HepG2 (cell line): ENCODE measurements at regions not wholly inside any gene's neighbourhood (a gene's known extent, or its start where the extent isn't known, plus 50 kb on each side); places are given as distances from the start of the nearest gene placed in this dataset.

Experiments used
- ATAC-seq: fragments of 200-7000 bp; cut with Tn5 transposase; 3 replicates; pipeline ENCODE4 v1.9.1; 2020; ENCODE audit warnings: mild to moderate bottlenecking, moderate library complexity
- BruUV-seq: library from RNA; stranded (reverse); fragments of 400-500 nt; replicated peaks from 2 replicates; lab custom pipeline; 2021; lab: Mats Ljungman, UMichigan
- CTCF ChIA-PET: fragments of 300-600 bp; formaldehyde crosslinking; extraction: SDS; loops from one replicate; lab custom pipeline; 2021; ENCODE audit warnings: low total read pairs, inconsistent platforms, low intra/inter-chr PET ratio; lab: Yijun Ruan, JAX
- POLR2A ChIA-PET: fragments of 350-600 bp; sonication (Branson Sonifier 250); formaldehyde crosslinking; loops from one replicate; lab custom pipeline; 2020; ENCODE audit warnings: antibody characterized with exemption, inconsistent platforms; lab: Yijun Ruan, JAX
- DNase-seq: peaks from one replicate; pipeline ENCODE4 v3.0.0-alpha.2; 2015; ENCODE audit warnings: low spot score
- FAIRE-seq: peaks from 3 replicates; lab custom pipeline; 2011; peaks lifted over from hg19 to GRCh38; lab: Jason Lieb, UNC
- H2AFZ ChIP-seq: one replicate; pipeline ENCODE4 v1.6.1; 2011; ENCODE audit warnings: low read length, inconsistent platforms
- H3K27ac ChIP-seq: fragments of 300-600 bp; 3 replicates; pipeline ENCODE4 v1.8.0; 2011; ENCODE audit warnings: mixed run types, mild to moderate bottlenecking, mixed read lengths, low read length, inconsistent platforms; ENCODE audit not compliant: insufficient read depth; ENCODE audit errors: extremely low read length
- H3K27me3 ChIP-seq, 2 experiments: fragments of 200-600 bp in 1 of 2; 2 replicates in 1 of 2; 3 replicates in 1 of 2; pipeline versions ENCODE4 v1.6.0 to v1.8.0; 2011; ENCODE audit warnings: low read length in 2 of 2, mild to moderate bottlenecking in 2 of 2, moderate library complexity in 2 of 2, inconsistent platforms in 1 of 2; ENCODE audit not compliant: insufficient read depth in 2 of 2, control insufficient read depth in 1 of 2
- H3K36me3 ChIP-seq, 2 experiments: fragments of 200-600 bp in 1 of 2; replicated peaks in 1 of 2; 2 replicates in 1 of 2; 3 replicates in 1 of 2; pipeline versions ENCODE4 v1.5.1 to v1.8.0; 2011; ENCODE audit warnings: low read length in 2 of 2, inconsistent platforms in 1 of 2; ENCODE audit not compliant: insufficient read depth in 2 of 2, control insufficient read depth in 1 of 2
- H3K4me1 ChIP-seq: 2 replicates; pipeline ENCODE4 v1.5.1; 2012; ENCODE audit warnings: low read length, inconsistent platforms; ENCODE audit not compliant: insufficient read depth
- H3K4me2 ChIP-seq: 2 replicates; pipeline ENCODE4 v1.6.0; 2011; ENCODE audit warnings: low read depth, low read length, inconsistent platforms
- H3K4me3 ChIP-seq, 3 experiments: fragments of 200-600 bp in 1 of 3; sonication (generic), shearing (Covaris generic) in 1 of 3; replicated peaks in 1 of 3; 2 replicates each; pipeline ENCODE4 v1.5.1; 2011 to 2016; ENCODE audit warnings: low read length in 3 of 3, inconsistent platforms in 2 of 3, low read depth in 2 of 3, mild to moderate bottlenecking in 2 of 3, control low read depth in 1 of 3, mixed read lengths in 1 of 3; ENCODE audit not compliant: insufficient read depth in 1 of 3
- H3K79me2 ChIP-seq: one replicate; pipeline ENCODE4 v1.6.1; 2011; ENCODE audit warnings: low read length, inconsistent platforms; ENCODE audit not compliant: insufficient read depth
- H3K9ac ChIP-seq: 2 replicates; pipeline ENCODE4 v1.6.0; 2011; ENCODE audit warnings: mild to moderate bottlenecking, low read depth, low read length, inconsistent platforms; ENCODE audit not compliant: insufficient read depth
- H3K9me3 ChIP-seq: 2 replicates; pipeline ENCODE4 v1.5.1; 2012; ENCODE audit warnings: mild to moderate bottlenecking, low read length
- H4K20me1 ChIP-seq: 2 replicates; pipeline ENCODE4 v1.6.0; 2011; ENCODE audit warnings: inconsistent platforms, mild to moderate bottlenecking, low read length, moderate library complexity; ENCODE audit not compliant: insufficient read depth
- ETS1 ChIP-seq: sonication (generic); formaldehyde crosslinking; IDR thresholded peaks from 2 replicates; pipeline ENCODE4 v1.4.0; 2020; ENCODE audit warnings: missing genetic modification reagents
- HNF4A ChIP-seq: sonication (generic); formaldehyde crosslinking; IDR thresholded peaks from 2 replicates; pipeline ENCODE4 v1.4.0; 2020; ENCODE audit warnings: missing genetic modification reagents
- TFAP4 ChIP-seq: sonication (generic); IDR thresholded peaks from 2 replicates; pipeline ENCODE4 v1.6.1; 2016; ENCODE audit warnings: low read depth, borderline replicate concordance
- ZNF776 ChIP-seq: sonication (generic); formaldehyde crosslinking; IDR thresholded peaks from 2 replicates; pipeline ENCODE4 v1.4.0; 2020; ENCODE audit warnings: mild to moderate bottlenecking, missing genetic modification reagents
- WGBS: methylation state at CpG from one replicate; pipeline ENCODE4 v1.1.6; 2017; ENCODE audit warnings: low lambda C conversion rate; 5-methylcytosine and 5-hydroxymethylcytosine counted together
- in situ Hi-C: cut with HindIII; loops from 2 replicates; pipeline ENCODE4 v1.10.0; 2017; ENCODE audit warnings: low pct_unique_long_range_greater_than_20kb; ENCODE audit not compliant: extremely low pct_ligation_motif_present
- intact Hi-C: fragments of 100-400 bp; cut with micrococcal nuclease; formaldehyde crosslinking; loops from one replicate; pipeline ENCODE4 v1.10.0; 2022; ENCODE audit not compliant: unreplicated experiment

GRCh38 chr4:34112573-34112972 lies 2131.7 kb downstream of the ARAP2 start:
- H2AFZ ChIP-seq = no peak overlapping the region
- H3K36me3 ChIP-seq = no peaks in the 10 kb centered on the region
- ChIA-PET CTCF (no interaction called here), POLR2A (no interaction called here)
- no peaks in the 10 kb centered on the region for H3K4me1 ChIP-seq
- intact Hi-C loops (no loop called here), in situ Hi-C loops (no loop called here)
- 3% methylated on average over 2 of the region's 2 CpGs for WGBS
- TF ChIP-seq HNF4A (CRISPR knock-in tag) (peak; percentile 24; the same call in 1 of the 2 replicates), ETS1 (CRISPR knock-in tag) (no peak)
- TF ChIP-seq, all 625 proteins: peak for 1
- no TSS peak for BruUV-seq
- Histone ChIP-seq H3K4me2 (no peak overlapping the region), H3K9ac (no peak overlapping the region), H3K27ac (no peak overlapping the region), H3K9me3 (peaks cover 4% of the 10 kb centered on the region; the same call in 1 of the 2 replicates), H3K79me2 (no peaks in the 10 kb centered on the region), H4K20me1 (no peaks in the 10 kb centered on the region), H3K4me3 (no peak overlapping the region), H3K27me3 (no peaks in the 10 kb centered on the region)
- FAIRE-seq (no peak), DNase-seq (no peak), ATAC-seq (peak; percentile 35; the same call in 2 of the 3 replicates)

- no peak for TF ChIP-seq TFAP4
- TF ChIP-seq ZNF776 (CRISPR knock-in tag) = no peak
- H3K27me3 ChIP-seq = no peaks in the 10 kb centered on the region
- ChIA-PET POLR2A (no interaction called here), CTCF (no interaction called here)
- no peak overlapping the region for H2AFZ ChIP-seq
- intact Hi-C loops = no loop called here
- H4K20me1 ChIP-seq = no peaks in the 10 kb centered on the region
- no peak overlapping the region for H3K4me3 ChIP-seq
- H3K4me1 ChIP-seq = no peaks in the 10 kb centered on the region
- BruUV-seq = no TSS peak
- no peak overlapping the region for H3K9ac ChIP-seq
- no peaks in the 10 kb centered on the region for H3K79me2 ChIP-seq
- no peak overlapping the region for H3K4me2 ChIP-seq
- H3K36me3 ChIP-seq = no peaks in the 10 kb centered on the region
- no peak for DNase-seq
- peaks cover 55% of the 10 kb centered on the region for H3K9me3 ChIP-seq
- ATAC-seq = no peak
- FAIRE-seq = no peak
- H3K27ac ChIP-seq = no peak overlapping the region
- in situ Hi-C loops = no loop called here
- 0% methylated on average over 2 of the region's 2 CpGs for WGBS
Measured at GRCh38 chr4:34138385-34138784, 2105.9 kb downstream of the ARAP2 start.
